ENCODE measurements at regions not wholly inside any gene's neighbourhood (a gene's known extent, or its start where the extent isn't known, plus 50 kb on each side); places are given as distances from the start of the nearest gene placed in this dataset.

- DNase-seq (ENCODE audit: insufficient read length) (no peak), FAIRE-seq (no peak)
- TF ChIP-seq POLR2A (IDR thresholded peaks at IDR 0.05; ENCODE audit: low read depth, low read length) (no peak), POLR2AphosphoS5 (IDR thresholded peaks at IDR 0.05; ENCODE audit: low read depth, low read length) (no peak), TAF1 (IDR thresholded peaks at IDR 0.05; ENCODE audit: borderline replicate concordance, low read depth, low read length) (no peak)
Observed at GRCh38 chr9:103981912-103982311, 112.2 kb upstream of the SMC2 start.

- DNase-seq (ENCODE audit: insufficient read length) (no peak), FAIRE-seq (no peak)
- TF ChIP-seq POLR2A (IDR thresholded peaks at IDR 0.05; ENCODE audit: low read depth, low read length) (no peak), TAF1 (IDR thresholded peaks at IDR 0.05; ENCODE audit: borderline replicate concordance, low read depth, low read length) (no peak), POLR2AphosphoS5 (IDR thresholded peaks at IDR 0.05; ENCODE audit: low read depth, low read length) (no peak)
Observed at GRCh38 chr9:103985077-103985476, 109.0 kb upstream of the SMC2 start.

- FAIRE-seq (no peak), DNase-seq (ENCODE audit: insufficient read length) (no peak)
- TF ChIP-seq POLR2AphosphoS5 (IDR thresholded peaks at IDR 0.05; ENCODE audit: low read depth, low read length) (no peak), POLR2A (IDR thresholded peaks at IDR 0.05; ENCODE audit: low read depth, low read length) (no peak), TAF1 (IDR thresholded peaks at IDR 0.05; ENCODE audit: borderline replicate concordance, low read depth, low read length) (no peak)
Observed at GRCh38 chr9:103988821-103989220, 105.3 kb upstream of the SMC2 start.

- TF ChIP-seq TAF1 (IDR thresholded peaks at IDR 0.05; ENCODE audit: borderline replicate concordance, low read depth, low read length) (no peak), POLR2A (IDR thresholded peaks at IDR 0.05; ENCODE audit: low read depth, low read length) (no peak), POLR2AphosphoS5 (IDR thresholded peaks at IDR 0.05; ENCODE audit: low read depth, low read length) (no peak)
- DNase-seq (ENCODE audit: insufficient read length), result no peak
- FAIRE-seq, result peak; percentile 14
Observed at GRCh38 chr9:103990311-103990710, 103.8 kb upstream of the SMC2 start.

- TF ChIP-seq POLR2A (IDR thresholded peaks at IDR 0.05; ENCODE audit: low read depth, low read length), result no peak
- no peak for TF ChIP-seq TAF1 (IDR thresholded peaks at IDR 0.05; ENCODE audit: borderline replicate concordance, low read depth, low read length)
- no peak for TF ChIP-seq POLR2AphosphoS5 (IDR thresholded peaks at IDR 0.05; ENCODE audit: low read depth, low read length)
- FAIRE-seq (no peak), DNase-seq (ENCODE audit: insufficient read length) (no peak)
Observed at GRCh38 chr9:103991001-103991400, 103.1 kb upstream of the SMC2 start.

GRCh38 chr9:103991698-103992097, 102.4 kb upstream of the SMC2 start:
- DNase-seq (ENCODE audit: insufficient read length) (no peak), FAIRE-seq (peak; percentile 21)
- peak; percentile 51; the same call in 1 of the 2 replicates for TF ChIP-seq POLR2A (IDR thresholded peaks at IDR 0.05; ENCODE audit: low read depth, low read length)
- 0 out of 2 replicates have a peak, but pooled peaks have one; percentile 36 for TF ChIP-seq POLR2AphosphoS5 (IDR thresholded peaks at IDR 0.05; ENCODE audit: low read depth, low read length)
- no peak for TF ChIP-seq TAF1 (IDR thresholded peaks at IDR 0.05; ENCODE audit: borderline replicate concordance, low read depth, low read length)

- DNase-seq (ENCODE audit: insufficient read length), result no peak
- no peak for TF ChIP-seq POLR2AphosphoS5 (IDR thresholded peaks at IDR 0.05; ENCODE audit: low read depth, low read length)
- no peak for TF ChIP-seq TAF1 (IDR thresholded peaks at IDR 0.05; ENCODE audit: borderline replicate concordance, low read depth, low read length)
- no peak for TF ChIP-seq POLR2A (IDR thresholded peaks at IDR 0.05; ENCODE audit: low read depth, low read length)
- FAIRE-seq, result no peak
Observed at GRCh38 chr9:103992938-103993579, 101.0 kb upstream of the SMC2 start.

GRCh38 chr9:103997856-103998370, 96.2 kb upstream of the SMC2 start:
- TF ChIP-seq TAF1 (IDR thresholded peaks at IDR 0.05; ENCODE audit: borderline replicate concordance, low read depth, low read length) (no peak), POLR2A (IDR thresholded peaks at IDR 0.05; ENCODE audit: low read depth, low read length) (no peak), POLR2AphosphoS5 (IDR thresholded peaks at IDR 0.05; ENCODE audit: low read depth, low read length) (no peak)
- no peak for DNase-seq (ENCODE audit: insufficient read length)
- FAIRE-seq, result no peak

- TF ChIP-seq POLR2AphosphoS5 (IDR thresholded peaks at IDR 0.05; ENCODE audit: low read depth, low read length) (no peak), TAF1 (IDR thresholded peaks at IDR 0.05; ENCODE audit: borderline replicate concordance, low read depth, low read length) (no peak), POLR2A (IDR thresholded peaks at IDR 0.05; ENCODE audit: low read depth, low read length) (no peak)
- FAIRE-seq (no peak), DNase-seq (ENCODE audit: insufficient read length) (no peak)
Observed at GRCh38 chr9:103999375-104000062, 94.6 kb upstream of the SMC2 start.

- TF ChIP-seq TAF1 (IDR thresholded peaks at IDR 0.05; ENCODE audit: borderline replicate concordance, low read depth, low read length) (no peak), POLR2AphosphoS5 (IDR thresholded peaks at IDR 0.05; ENCODE audit: low read depth, low read length) (no peak), POLR2A (IDR thresholded peaks at IDR 0.05; ENCODE audit: low read depth, low read length) (no peak)
- FAIRE-seq (no peak), DNase-seq (ENCODE audit: insufficient read length) (no peak)
Observed at GRCh38 chr9:104009826-104010225, 84.3 kb upstream of the SMC2 start.

- FAIRE-seq (no peak), DNase-seq (ENCODE audit: insufficient read length) (no peak)
- no peak for TF ChIP-seq POLR2A (IDR thresholded peaks at IDR 0.05; ENCODE audit: low read depth, low read length)
- TF ChIP-seq TAF1 (IDR thresholded peaks at IDR 0.05; ENCODE audit: borderline replicate concordance, low read depth, low read length), result no peak
- no peak for TF ChIP-seq POLR2AphosphoS5 (IDR thresholded peaks at IDR 0.05; ENCODE audit: low read depth, low read length)
Observed at GRCh38 chr9:104022083-104022482, 72.0 kb upstream of the SMC2 start.

GRCh38 chr9:104025104-104025503, 69.0 kb upstream of the SMC2 start:
- TF ChIP-seq POLR2A (IDR thresholded peaks at IDR 0.05; ENCODE audit: low read depth, low read length) (no peak), TAF1 (IDR thresholded peaks at IDR 0.05; ENCODE audit: borderline replicate concordance, low read depth, low read length) (no peak)
- FAIRE-seq (no peak), DNase-seq (ENCODE audit: insufficient read length) (no peak)
